GM19468 (cell line): ENCODE measurements at regions not wholly inside any gene's neighbourhood (a gene's known extent, or its start where the extent isn't known, plus 50 kb on each side); places are given as distances from the start of the nearest gene placed in this dataset.

Experiments used
- ATAC-seq: cut with Tn5 transposase; IDR thresholded peaks from one replicate; pipeline ENCODE4 v1.9.1; 2021; ENCODE audit warnings: mild to moderate bottlenecking, moderate library complexity, moderate number of reproducible peaks; ENCODE audit not compliant: unreplicated experiment; ENCODE audit errors: extremely low read depth

DNA sequence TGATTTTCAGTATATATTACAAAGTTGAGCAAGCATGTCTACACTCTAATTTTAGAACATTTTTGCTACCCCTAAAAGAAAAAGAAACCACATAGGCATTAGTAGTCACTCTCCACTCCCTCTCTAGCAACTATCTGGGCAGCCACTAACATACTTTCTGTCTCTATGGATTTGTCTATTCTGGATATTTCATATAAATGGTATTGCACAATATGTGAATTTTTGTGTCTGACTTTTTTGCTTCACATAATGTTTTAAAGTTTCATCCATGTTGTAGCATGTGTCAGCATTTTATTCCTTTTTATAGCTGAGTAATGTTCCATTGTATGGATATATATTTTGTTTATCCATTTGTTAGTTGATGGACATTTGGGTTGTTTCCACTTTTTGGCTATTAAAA lies 232.5 kb upstream of the CTAGE1 start:
- no peak for ATAC-seq

DNA sequence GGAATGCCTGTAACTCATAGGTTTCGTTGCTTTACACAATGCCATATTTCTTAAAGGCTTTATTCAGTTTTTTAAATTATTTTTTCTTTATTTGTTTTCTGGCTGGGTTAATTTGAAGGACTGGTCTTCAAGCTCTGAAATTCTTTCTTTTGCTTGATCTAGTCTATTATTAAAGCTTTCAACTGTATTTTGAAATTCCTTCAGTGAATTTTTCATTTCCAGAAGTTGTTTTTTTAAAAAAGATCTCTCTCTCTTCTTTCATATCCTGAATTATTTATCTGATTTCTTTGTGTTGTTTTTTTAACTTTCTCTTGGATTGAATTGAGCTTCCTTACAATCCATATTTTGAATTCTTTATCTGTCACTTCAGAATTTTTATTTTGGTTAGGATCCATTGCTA lies 239.9 kb upstream of the CTAGE1 start:
- ATAC-seq = no peak

DNA sequence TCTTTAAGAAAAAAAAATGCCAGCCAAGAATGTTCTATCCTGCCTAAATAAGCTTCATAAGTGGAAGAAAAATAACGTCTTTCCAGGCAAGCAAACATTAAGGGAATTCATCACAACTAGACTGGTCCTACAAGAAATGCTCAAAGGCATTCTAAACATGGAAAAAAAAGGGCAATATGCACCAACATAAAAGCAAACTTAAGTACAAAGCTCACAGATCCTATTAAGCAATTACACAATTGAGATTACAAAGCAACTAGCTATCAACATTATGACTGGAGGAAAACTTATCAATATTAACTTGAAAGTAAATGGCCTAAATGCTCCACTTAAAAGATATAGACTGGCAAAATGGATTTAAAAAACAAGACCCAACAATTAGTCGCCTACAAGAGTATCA lies 240.6 kb upstream of the CTAGE1 start:
- ATAC-seq = no peak

DNA sequence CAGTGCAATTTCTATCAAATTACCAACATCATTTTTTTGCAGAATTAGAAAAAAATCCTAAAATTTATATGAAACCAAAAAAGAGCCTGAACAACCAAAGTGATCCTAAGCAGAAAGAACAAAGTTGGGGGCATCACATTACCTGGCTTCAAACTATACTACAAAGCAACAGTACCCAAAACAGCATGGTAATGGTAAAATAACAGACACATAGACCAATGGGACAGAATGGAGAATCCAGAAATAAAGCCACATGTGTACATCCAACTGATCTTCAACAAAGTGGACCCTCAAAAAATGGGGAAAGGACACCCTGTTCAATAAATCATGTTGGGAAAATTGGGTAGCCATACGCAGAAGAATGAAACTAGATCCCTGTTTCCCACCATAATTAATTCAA lies 245.7 kb upstream of the CTAGE1 start:
- ATAC-seq = no peak

DNA sequence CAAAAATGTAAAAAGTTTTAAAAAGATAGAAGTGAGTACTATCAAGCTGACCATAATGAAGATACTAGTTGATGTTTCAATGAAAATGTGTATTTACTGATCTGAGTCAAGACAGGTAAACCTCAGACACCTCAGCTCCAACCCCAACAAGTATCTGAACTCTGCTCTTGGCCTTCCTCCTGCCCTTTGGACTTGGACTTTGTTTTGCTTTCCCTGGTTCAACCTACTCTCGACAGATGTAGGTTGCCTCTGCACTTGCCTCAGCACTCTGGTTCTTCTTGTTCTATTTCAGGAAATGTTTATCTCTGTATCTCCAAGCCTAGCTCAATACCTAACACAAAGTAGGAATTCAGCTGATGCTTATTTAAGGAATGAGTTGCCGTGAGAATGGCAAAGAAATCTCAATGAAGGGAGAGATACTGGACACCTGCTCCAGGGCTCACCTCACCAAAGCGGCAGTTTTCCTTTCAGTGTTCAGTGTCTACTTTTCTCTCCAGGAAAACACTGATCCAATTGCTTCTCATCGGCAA lies 248.8 kb upstream of the CTAGE1 start:
- no peak for ATAC-seq

DNA sequence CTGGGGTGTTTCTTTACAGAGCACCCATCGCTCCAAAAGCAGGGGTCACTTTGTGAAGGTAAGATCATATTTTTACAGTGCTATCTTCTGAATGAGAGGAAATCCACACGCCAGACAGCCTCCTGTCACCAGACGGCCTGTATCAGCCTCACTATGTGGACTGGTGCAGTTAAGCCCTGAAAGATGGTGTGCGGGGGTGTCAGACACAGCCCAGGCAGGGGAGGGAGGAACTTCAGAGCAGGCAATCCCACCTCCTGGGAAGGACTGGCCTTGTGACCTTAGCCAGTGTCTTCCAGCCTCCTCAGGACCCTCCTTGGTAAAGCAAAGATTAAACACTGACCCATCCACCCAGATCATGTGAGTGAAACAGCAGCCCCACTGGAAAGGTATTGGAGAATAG lies 249.4 kb upstream of the CTAGE1 start:
- no peak for ATAC-seq

DNA sequence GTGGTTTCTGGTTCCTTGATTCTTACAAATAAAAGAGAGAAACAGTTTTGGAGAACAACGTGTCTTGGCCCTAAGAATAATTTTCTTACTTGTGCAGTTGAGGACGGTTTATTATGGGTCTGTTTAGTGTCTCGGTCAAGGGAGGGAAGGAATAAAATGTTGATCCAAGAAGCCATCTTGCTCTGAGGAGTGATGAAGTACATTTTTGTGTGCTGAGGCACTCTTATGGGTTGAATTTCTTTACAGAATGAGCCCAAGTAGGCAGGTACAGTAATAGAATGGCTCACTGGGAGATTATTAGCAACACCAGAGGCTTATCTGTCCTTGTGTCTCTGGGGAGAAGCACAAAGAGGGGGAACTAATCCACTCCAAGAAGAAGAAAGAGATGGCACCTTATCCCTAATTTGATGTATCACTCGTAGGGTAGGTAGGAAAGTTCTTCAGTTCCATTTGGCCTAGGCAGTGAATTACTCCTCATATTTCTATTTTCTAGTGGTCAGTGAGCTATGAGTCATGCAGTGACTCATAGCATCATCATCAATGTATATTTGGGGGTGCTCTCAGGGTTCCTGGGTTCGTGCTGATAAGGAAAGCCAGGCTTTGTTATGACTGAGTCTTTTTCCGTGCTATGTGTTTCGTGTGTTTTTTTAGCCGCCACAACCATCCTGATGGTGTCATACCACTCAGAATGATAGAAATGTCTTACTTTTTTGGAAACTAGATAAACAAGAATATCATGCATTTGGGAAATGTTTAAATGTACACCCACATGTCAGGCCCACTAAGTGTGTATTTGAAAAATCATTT lies 250.1 kb upstream of the CTAGE1 start:
- no peak for ATAC-seq

DNA sequence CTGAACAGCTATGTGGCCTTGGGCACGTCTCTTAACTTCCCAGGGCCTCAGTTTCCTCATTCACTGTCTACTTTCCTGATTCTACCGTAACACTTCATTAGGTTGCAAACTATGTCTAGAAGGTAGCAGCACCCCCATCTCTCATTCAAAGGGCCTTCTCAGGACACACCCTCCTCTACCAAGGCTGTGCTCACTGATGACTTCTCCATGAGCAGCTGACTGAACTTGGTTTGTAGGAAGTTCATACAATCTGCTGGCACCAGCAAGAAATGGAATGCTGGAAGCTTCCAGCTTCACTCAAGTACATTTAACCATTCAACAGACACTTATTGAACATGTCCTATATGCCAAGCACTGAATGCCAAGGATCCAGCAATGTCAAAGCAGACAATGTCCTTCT lies 250.8 kb upstream of the CTAGE1 start:
- ATAC-seq = no peak

DNA sequence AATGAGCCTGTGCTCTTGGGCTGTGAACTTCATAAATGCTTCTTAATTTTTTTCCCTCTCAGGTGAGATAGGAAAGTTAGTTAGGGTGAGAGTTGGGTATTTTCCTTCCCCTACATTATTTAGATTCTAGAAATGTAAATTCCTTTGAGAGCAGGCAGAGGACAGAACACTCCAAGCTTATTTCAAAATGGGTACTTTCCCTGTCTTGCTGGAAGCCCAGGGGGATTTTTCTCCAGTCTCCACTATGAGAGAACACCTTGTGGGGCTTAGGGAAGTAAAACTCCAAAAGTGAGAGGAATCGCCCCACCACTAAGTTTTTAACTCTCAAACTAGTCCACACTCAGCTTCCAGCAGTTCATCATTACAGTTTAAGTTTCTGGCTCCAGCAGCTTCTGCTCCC lies 253.2 kb upstream of the CTAGE1 start:
- ATAC-seq = no peak

DNA sequence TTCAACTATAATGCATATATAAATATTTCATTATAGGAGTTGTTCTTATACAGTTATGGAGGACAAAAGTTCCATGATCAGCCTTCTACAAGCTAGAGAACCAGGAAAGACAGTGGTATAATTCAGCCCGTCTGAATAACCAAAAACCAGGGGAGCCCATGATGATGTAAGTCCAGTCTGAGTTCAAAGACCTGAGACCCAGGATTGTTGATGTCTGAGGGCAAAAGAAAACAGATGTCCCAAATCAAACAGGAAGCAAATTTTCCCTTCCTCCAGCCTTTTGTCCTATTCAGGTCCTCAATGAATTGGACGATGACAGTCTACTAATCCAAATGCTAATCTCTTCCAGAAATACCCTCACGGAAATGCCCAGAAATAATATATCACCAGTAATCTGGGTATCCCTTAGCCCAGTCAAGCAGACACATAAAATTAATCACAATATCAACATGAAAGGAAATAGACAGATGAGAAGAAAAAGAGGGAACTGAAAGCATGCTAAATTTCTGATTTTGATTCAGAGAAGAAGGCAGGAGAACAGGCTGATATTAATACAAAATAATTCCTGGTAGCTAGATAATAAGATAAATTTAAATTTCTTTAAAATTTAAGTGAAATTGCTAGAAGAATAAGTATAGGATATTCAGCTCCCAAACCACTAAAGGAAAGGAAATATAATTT lies 255.6 kb upstream of the CTAGE1 start:
- no peak for ATAC-seq

DNA sequence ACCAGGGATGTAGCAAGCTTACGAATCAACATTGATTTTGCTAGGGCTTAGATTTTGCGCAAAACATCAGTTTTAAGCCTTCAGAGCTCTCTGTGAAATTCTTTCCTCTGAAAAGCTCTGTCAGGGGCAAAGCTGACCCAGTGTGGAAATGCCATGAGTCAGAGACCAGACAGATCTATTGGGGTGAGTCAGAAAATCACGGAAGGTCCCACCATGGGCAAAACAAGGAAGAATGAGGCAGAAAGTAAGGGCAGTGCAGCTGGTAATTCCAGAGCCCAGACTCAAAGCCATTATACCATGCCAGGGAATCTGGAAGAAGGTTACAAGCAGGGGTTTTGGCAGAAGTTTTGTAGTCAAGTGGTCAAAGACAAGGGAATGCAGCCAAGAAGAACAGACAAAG lies 256.6 kb upstream of the CTAGE1 start:
- ATAC-seq = no peak

DNA sequence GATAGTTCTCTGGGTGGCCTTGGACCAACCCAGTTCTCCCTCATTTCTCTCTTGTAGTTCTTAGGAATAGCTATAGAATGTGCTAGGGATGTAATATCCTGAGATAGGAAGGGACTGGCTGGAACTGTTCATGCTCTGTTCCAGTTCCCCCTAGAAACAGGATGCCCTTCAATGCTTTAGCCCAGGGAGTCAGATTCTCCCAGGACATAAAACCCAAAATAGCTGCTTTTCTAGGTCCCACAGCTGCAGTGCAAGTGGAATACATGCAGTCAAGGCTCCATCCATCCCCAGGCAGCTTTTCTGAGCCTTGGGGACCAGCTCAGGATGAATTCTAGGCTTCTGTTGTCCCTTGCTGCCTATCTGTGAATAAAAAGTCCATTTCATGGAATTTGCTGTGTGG lies 257.3 kb upstream of the CTAGE1 start:
- ATAC-seq = no peak

DNA sequence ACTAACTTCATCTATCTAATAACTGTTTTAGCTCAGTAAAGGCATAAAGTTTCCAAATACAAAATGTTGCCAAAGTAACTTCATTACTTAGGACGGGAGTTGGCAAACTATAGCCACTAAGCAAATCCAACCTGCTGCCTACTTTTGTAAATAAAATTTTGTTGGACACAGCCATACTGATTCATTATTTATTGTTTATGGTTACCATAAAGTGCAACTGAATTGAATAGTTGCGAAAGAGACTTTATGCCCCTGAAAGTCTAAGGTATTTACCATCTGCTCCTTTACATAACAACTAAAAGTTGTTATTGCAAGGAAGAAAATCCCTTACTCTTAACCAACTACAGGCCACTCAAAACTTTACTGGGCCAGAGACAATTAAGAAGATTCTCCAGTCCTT lies 256.7 kb upstream of the RBBP8 start:
- no peak for ATAC-seq

DNA sequence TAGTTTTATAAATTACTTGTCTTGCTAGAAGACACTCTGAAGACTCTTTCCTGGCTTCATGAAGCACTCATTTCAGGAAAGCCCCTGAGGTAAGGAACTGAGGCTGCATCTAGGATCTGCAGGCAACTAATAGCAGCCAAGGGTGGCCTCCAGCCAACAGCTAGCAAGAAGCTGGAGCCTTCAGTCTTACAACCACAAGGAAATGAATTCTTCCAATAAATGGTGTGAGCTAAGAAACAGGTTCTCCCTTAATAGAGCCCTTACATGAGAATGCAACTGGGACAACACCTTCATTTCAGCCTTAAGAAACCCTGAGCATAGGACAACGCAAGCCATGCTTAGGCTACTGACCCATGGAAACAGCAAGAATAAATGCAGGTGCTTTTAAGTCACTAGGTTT lies 254.6 kb upstream of the RBBP8 start:
- no peak for ATAC-seq

DNA sequence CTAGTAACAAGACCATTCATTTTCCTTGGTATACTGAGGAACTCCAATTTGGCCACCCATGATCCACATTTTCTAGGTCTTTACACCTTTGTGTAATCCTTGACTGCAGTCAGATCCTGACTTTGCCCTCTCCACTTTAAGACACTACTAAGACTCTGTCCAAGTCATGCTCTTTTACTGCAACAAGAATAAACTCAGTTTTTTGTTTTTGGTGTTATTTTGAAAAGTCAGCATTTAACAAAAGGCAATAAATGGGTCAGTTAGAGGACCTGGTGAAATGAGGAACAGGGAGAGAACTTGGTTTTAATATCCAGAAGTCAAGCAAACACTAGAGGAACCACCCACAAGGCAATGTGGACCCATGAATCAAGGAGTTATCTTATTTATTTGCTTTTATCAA lies 252.2 kb upstream of the RBBP8 start:
- no peak for ATAC-seq

DNA sequence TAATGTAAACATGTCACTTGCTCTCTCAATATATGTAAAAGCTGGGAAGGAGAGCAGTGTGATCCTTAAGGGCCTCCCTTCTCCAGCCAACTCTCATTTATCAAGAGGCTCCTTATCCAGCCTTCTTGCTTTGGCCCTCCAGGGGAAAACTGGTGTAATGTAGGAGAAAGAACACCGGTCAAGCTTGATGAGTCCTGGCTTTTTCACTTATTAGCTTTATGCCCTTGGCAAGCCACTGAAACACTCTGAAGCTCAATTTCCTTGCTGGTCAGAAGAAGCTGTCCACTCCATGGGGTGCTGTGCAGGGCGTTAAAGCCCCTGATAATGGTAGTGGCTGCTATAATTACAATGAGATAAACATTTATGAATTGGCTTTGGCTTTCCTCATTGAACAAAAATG lies 251.2 kb upstream of the RBBP8 start:
- no peak for ATAC-seq

DNA sequence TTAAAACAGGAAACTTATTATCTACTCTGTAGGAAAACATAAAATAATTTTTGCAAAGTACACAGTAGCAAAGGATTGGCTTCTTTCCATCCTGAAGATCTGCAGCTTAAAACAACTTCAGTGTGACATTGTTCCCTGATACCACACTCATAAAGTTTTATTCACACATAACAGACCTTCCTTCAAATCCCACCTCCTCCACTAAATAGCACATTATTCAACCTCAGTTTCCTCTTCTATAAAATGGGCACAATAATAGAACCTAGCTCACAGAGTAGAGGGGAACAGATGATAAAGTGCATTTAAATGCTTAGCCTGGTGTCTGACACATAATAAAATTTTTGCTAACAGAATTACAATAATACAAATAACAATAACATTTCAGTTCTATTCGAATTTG lies 250.4 kb upstream of the RBBP8 start:
- no peak for ATAC-seq

DNA sequence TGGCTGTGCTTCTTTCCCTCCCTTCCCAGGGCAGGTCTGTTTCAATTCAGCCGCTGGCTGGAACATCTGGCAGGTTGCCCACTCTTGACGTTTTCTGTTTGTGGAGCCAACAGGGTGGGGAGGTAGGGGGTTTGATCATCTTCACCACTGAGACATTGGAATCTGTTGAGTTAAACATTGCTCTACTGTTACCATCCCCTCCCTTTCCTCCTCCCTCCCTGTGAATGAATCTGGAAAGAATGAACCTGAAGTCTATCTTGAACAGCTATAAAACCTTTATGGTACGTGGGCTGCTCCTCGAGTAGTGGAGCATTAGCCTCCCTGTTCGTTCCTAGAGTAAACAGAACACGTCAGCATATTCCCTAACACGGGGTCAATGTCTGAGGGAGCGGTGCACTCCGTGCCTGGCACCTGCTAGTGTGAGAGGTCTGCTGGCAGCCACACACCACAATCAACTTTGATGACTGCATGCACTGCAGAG lies 249.9 kb upstream of the RBBP8 start:
- no peak for ATAC-seq

DNA sequence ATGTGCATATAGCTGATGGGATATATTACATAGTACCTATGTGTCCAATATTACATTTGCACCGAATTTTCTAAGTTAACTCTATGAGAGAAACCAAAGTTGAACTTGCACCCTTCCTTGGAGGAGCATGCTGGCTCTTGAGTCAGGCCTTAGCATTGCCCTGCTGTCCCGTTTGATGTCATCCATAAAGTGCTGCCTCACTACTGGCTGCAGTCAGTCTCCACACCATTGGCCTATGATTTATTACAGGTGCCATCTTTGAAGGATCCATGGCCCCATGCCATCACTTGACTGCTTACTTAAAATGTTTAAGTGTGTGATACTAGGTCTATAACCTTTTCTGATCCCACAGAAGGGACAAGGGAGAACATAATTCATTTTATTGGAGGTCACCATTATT lies 249.3 kb upstream of the RBBP8 start:
- no peak for ATAC-seq

DNA sequence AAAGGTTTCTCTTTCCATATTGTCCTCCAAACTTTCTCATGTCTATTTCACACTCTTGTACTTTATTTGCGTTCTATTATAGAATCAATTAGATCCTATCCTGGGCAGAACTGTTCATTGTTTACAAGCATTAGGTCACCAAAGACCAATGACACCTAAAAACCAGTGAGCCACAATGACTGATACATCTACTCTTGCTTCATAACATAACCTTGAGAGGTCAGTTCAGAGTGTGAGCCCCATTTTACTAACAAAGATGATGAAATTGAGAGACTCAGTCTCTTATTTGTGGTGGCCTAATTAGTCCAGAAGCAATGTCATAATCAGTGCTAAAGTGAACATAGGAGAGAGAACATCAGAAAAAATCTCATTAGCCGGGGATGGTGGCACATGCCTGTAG lies 248.9 kb upstream of the RBBP8 start:
- ATAC-seq = no peak

DNA sequence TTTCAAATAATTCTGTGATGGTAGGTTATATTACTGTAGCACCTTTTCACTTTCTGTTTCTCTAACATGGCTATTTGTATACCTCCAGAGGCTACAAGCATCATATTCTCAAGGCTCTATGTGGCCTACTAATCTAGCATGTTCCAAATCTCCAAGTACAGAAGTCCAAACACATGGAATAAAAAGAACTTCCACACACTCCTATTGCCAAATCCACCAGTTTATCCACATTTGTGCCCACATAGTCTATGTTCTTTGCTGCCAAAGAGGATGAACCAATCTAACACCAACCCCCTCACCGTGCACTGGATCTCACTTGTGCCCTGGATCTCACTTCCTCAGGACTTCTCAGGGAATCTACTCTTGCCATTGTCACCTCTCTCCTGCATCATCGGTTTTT lies 247.3 kb upstream of the RBBP8 start:
- ATAC-seq = no peak
